ENCODE measurements at regions not wholly inside any gene's neighbourhood (a gene's known extent, or its start where the extent isn't known, plus 50 kb on each side); places are given as distances from the start of the nearest gene placed in this dataset.

- TF ChIP-seq CTCF (IDR thresholded peaks at IDR 0.05; ENCODE audit: insufficient read depth, low read length, poor library complexity, severe bottlenecking) = no peak
- TF ChIP-seq EZH2phosphoT487 (conservative IDR thresholded peaks at IDR 0.05; ENCODE audit: low read length) = no peak
- Histone ChIP-seq H2AFZ (ENCODE audit: low read depth, low read length, severe bottlenecking) (no peak overlapping the region), H3K79me2 (ENCODE audit: insufficient read depth, low read length) (no peaks in the 10 kb centered on the region), H3K9me2 (replicated peaks; ENCODE audit: insufficient read depth, low read length) (no peaks in the 10 kb centered on the region), H3F3A (ENCODE audit: insufficient read depth) (no peaks in the 10 kb centered on the region), H4K20me1 (ENCODE audit: low read depth, low read length) (no peaks in the 10 kb centered on the region), H3K4me2 (ENCODE audit: low read depth, low read length, poor library complexity, severe bottlenecking) (no peak overlapping the region), H3K27me3 (ENCODE audit: low read length) (no peaks in the 10 kb centered on the region), H3K36me3 (ENCODE audit: low read length) (no peaks in the 10 kb centered on the region), H3K4me3 (ENCODE audit: insufficient read depth, low read length, poor library complexity, severe bottlenecking) (no peak overlapping the region), H3K27ac (ENCODE audit: low read depth, low read length) (no peak overlapping the region), H3K9ac (ENCODE audit: low read length) (no peak overlapping the region), H3K9me3 (ENCODE audit: insufficient read depth, low read length) (peaks cover 3% of the 10 kb centered on the region; the same call in 1 of the 2 replicates)
Measured at GRCh38 chr9:88694625-88695024, 159.6 kb downstream of the NXNL2 start.

- H3F3A ChIP-seq (ENCODE audit: insufficient read depth) = no peaks in the 10 kb centered on the region
- H4K20me1 ChIP-seq (ENCODE audit: low read depth, low read length) = no peaks in the 10 kb centered on the region
- H3K9me3 ChIP-seq (ENCODE audit: insufficient read depth, low read length) = no peaks in the 10 kb centered on the region
- no peak overlapping the region for H2AFZ ChIP-seq (ENCODE audit: low read depth, low read length, severe bottlenecking)
- no peaks in the 10 kb centered on the region for H3K79me2 ChIP-seq (ENCODE audit: insufficient read depth, low read length)
- no peak overlapping the region for H3K9ac ChIP-seq (ENCODE audit: low read length)
- H3K27me3 ChIP-seq (ENCODE audit: low read length) = no peaks in the 10 kb centered on the region
- H3K4me2 ChIP-seq (ENCODE audit: low read depth, low read length, poor library complexity, severe bottlenecking) = no peak overlapping the region
- H3K9me2 ChIP-seq (replicated peaks; ENCODE audit: insufficient read depth, low read length) = no peaks in the 10 kb centered on the region
- H3K36me3 ChIP-seq (ENCODE audit: low read length) = no peaks in the 10 kb centered on the region
- no peak for TF ChIP-seq EZH2phosphoT487 (conservative IDR thresholded peaks at IDR 0.05; ENCODE audit: low read length)
- no peak overlapping the region for H3K27ac ChIP-seq (ENCODE audit: low read depth, low read length)
- H3K4me3 ChIP-seq (ENCODE audit: insufficient read depth, low read length, poor library complexity, severe bottlenecking) = no peak overlapping the region
Measured at GRCh38 chr9:88696501-88696900, 161.5 kb downstream of the NXNL2 start.

GRCh38 chr9:88697764-88698432 is 162.9 kb downstream of the NXNL2 start:
- Histone ChIP-seq H4K20me1 (ENCODE audit: low read depth, low read length) (no peaks in the 10 kb centered on the region), H3K27ac (ENCODE audit: low read depth, low read length) (no peak overlapping the region), H3K27me3 (ENCODE audit: low read length) (no peaks in the 10 kb centered on the region), H3K9me2 (replicated peaks; ENCODE audit: insufficient read depth, low read length) (no peaks in the 10 kb centered on the region), H3K36me3 (ENCODE audit: low read length) (no peaks in the 10 kb centered on the region), H3K9ac (ENCODE audit: low read length) (no peak overlapping the region), H3K4me3 (ENCODE audit: insufficient read depth, low read length, poor library complexity, severe bottlenecking) (no peak overlapping the region), H3K9me3 (ENCODE audit: insufficient read depth, low read length) (no peaks in the 10 kb centered on the region), H3F3A (ENCODE audit: insufficient read depth) (no peaks in the 10 kb centered on the region), H3K4me2 (ENCODE audit: low read depth, low read length, poor library complexity, severe bottlenecking) (no peak overlapping the region), H2AFZ (ENCODE audit: low read depth, low read length, severe bottlenecking) (no peak overlapping the region), H3K79me2 (ENCODE audit: insufficient read depth, low read length) (no peaks in the 10 kb centered on the region)
- no peak for TF ChIP-seq EZH2phosphoT487 (conservative IDR thresholded peaks at IDR 0.05; ENCODE audit: low read length)
- TF ChIP-seq CTCF (IDR thresholded peaks at IDR 0.05; ENCODE audit: insufficient read depth, low read length, poor library complexity, severe bottlenecking) = no peak

- no peaks in the 10 kb centered on the region for H3K27me3 ChIP-seq (ENCODE audit: low read length)
- H2AFZ ChIP-seq (ENCODE audit: low read depth, low read length, severe bottlenecking) = no peak overlapping the region
- no peak overlapping the region for H3K27ac ChIP-seq (ENCODE audit: low read depth, low read length)
- no peak overlapping the region for H3K9ac ChIP-seq (ENCODE audit: low read length)
- H3K9me2 ChIP-seq (replicated peaks; ENCODE audit: insufficient read depth, low read length) = no peaks in the 10 kb centered on the region
- no peaks in the 10 kb centered on the region for H3K9me3 ChIP-seq (ENCODE audit: insufficient read depth, low read length)
- H3K36me3 ChIP-seq (ENCODE audit: low read length) = no peaks in the 10 kb centered on the region
- H3K4me2 ChIP-seq (ENCODE audit: low read depth, low read length, poor library complexity, severe bottlenecking) = no peak overlapping the region
- no peaks in the 10 kb centered on the region for H3F3A ChIP-seq (ENCODE audit: insufficient read depth)
- TF ChIP-seq EZH2phosphoT487 (conservative IDR thresholded peaks at IDR 0.05; ENCODE audit: low read length) = no peak
- no peak for TF ChIP-seq CTCF (IDR thresholded peaks at IDR 0.05; ENCODE audit: insufficient read depth, low read length, poor library complexity, severe bottlenecking)
- no peaks in the 10 kb centered on the region for H3K79me2 ChIP-seq (ENCODE audit: insufficient read depth, low read length)
- no peak overlapping the region for H3K4me3 ChIP-seq (ENCODE audit: insufficient read depth, low read length, poor library complexity, severe bottlenecking)
- no peaks in the 10 kb centered on the region for H4K20me1 ChIP-seq (ENCODE audit: low read depth, low read length)
Measured at GRCh38 chr9:88702985-88703384, 168.0 kb downstream of the NXNL2 start.

All from SU-DHL-6 (cell line).